Tibial artery (tissue), 4 donors: ENCODE measurements at regions not wholly inside any gene's neighbourhood (a gene's known extent, or its start where the extent isn't known, plus 50 kb on each side); places are given as distances from the start of the nearest gene placed in this dataset.

ENCODE experiments used
- DNase-seq, 2 donors: peaks; one replicate each; pipeline ENCODE4 v3.0.0-alpha.2; 2019
- H3K27ac ChIP-seq, 2 donors: fragments of 200-600 bp; sonication (generic) in 1 of 2; 1 replicate in 1 of 2; 2 replicates in 1 of 2; pipeline ENCODE4 v1.5.1; 2018 to 2019; ENCODE audit warnings: mild to moderate bottlenecking in 1 of 2
- H3K27me3 ChIP-seq, 2 donors: fragments of 200-600 bp; sonication (generic) in 1 of 2; one replicate each; pipeline versions ENCODE4 v1.5.1 to v1.6.0; 2016 to 2019
- H3K36me3 ChIP-seq, 3 donors: fragments of 200-600 bp; sonication (generic) in 2 of 3; one replicate each; pipeline ENCODE4 v1.5.1; 2016 to 2019; ENCODE audit warnings: mild to moderate bottlenecking in 2 of 3
- H3K4me1 ChIP-seq, 4 donors: fragments of 200-600 bp; sonication (generic) in 2 of 4; 1 replicate in 3 of 4; 2 replicates in 1 of 4; pipeline ENCODE4 v1.5.1; 2016 to 2019
- H3K4me3 ChIP-seq, 2 donors: fragments of 200-600 bp; sonication (generic) in 1 of 2; 1 replicate in 1 of 2; 2 replicates in 1 of 2; pipeline ENCODE4 v1.5.1; 2018 to 2019; ENCODE audit warnings: mild to moderate bottlenecking in 2 of 2
- H3K9me3 ChIP-seq, 3 donors: fragments of 200-600 bp; sonication (generic) in 1 of 3; one replicate each; pipeline ENCODE4 v1.5.1; 2016 to 2019
- CTCF ChIP-seq, 2 experiments: fragments of 200-600 bp in 1 of 2; fragments of 450-650 bp in 1 of 2; IDR thresholded peaks; one replicate each; pipeline ENCODE4 v1.5.1; 2017 to 2019; ENCODE audit warnings: antibody characterized with exemption in 2 of 2, mild to moderate bottlenecking in 1 of 2, moderate library complexity in 1 of 2
- intact Hi-C: fragments of 100-400 bp; cut with DNase I; formaldehyde crosslinking; loops from one replicate; pipeline ENCODE4 v1.15.0; 2023; ENCODE audit warnings: low total_unique reads

GRCh38 chr3:18965781-18966180 lies 182.5 kb upstream of the KCNH8 start:
- no peaks in the 10 kb centered on the region for H3K27me3 ChIP-seq
- no peak for TF ChIP-seq CTCF (IDR thresholded peaks at IDR 0.05)
- no peak for DNase-seq
- intact Hi-C loops, result no loop called here
- no peaks in the 10 kb centered on the region for H3K4me1 ChIP-seq
- H3K27ac ChIP-seq, result no peak overlapping the region
- no peaks in the 10 kb centered on the region for H3K9me3 ChIP-seq
- no peak overlapping the region for H3K4me3 ChIP-seq
- H3K36me3 ChIP-seq, result no peaks in the 10 kb centered on the region

- H3K4me3 ChIP-seq, result no peak overlapping the region
- H3K27me3 ChIP-seq, result no peaks in the 10 kb centered on the region
- intact Hi-C loops, result no loop called here
- TF ChIP-seq CTCF (IDR thresholded peaks at IDR 0.05), result no peak
- no peaks in the 10 kb centered on the region for H3K36me3 ChIP-seq
- no peaks in the 10 kb centered on the region for H3K4me1 ChIP-seq
- no peaks in the 10 kb centered on the region for H3K9me3 ChIP-seq
- no peak for DNase-seq
- no peak overlapping the region for H3K27ac ChIP-seq
Measured at GRCh38 chr3:18964640-18965039, 183.7 kb upstream of the KCNH8 start.

GRCh38 chr3:18951333-18951732 lies 197.0 kb upstream of the KCNH8 start:
- Histone ChIP-seq H3K4me1 (no peaks in the 10 kb centered on the region), H3K36me3 (no peaks in the 10 kb centered on the region), H3K9me3 (no peaks in the 10 kb centered on the region), H3K27ac (no peak overlapping the region), H3K4me3 (no peak overlapping the region), H3K27me3 (no peaks in the 10 kb centered on the region)
- intact Hi-C loops, result no loop called here
- no peak for DNase-seq
- no peak for TF ChIP-seq CTCF (IDR thresholded peaks at IDR 0.05)

GRCh38 chr3:18946524-18946923 lies 201.8 kb upstream of the KCNH8 start:
- Histone ChIP-seq H3K9me3 (peaks cover 0 to 7% (median 0%) of the 10 kb centered on the region in 3 donors), H3K4me3 (no peak overlapping the region), H3K27ac (no peak overlapping the region), H3K27me3 (no peaks in the 10 kb centered on the region), H3K36me3 (no peaks in the 10 kb centered on the region), H3K4me1 (no peaks in the 10 kb centered on the region)
- intact Hi-C loops, result no loop called here
- no peak for DNase-seq
- TF ChIP-seq CTCF (IDR thresholded peaks at IDR 0.05), result no peak

- Histone ChIP-seq H3K4me3 (no peak overlapping the region), H3K9me3 (no peaks in the 10 kb centered on the region), H3K27me3 (no peaks in the 10 kb centered on the region), H3K36me3 (no peaks in the 10 kb centered on the region), H3K27ac (no peak overlapping the region), H3K4me1 (no peaks in the 10 kb centered on the region)
- intact Hi-C loops, result no loop called here
- no peak for DNase-seq
- no peak for TF ChIP-seq CTCF (IDR thresholded peaks at IDR 0.05)
Measured at GRCh38 chr3:18937574-18937973, 210.7 kb upstream of the KCNH8 start.

- no peak overlapping the region for H3K4me3 ChIP-seq
- no peaks in the 10 kb centered on the region for H3K27me3 ChIP-seq
- TF ChIP-seq CTCF (IDR thresholded peaks at IDR 0.05), result no peak
- no peaks in the 10 kb centered on the region for H3K36me3 ChIP-seq
- peaks cover 0 to 3% (median 0%) of the 10 kb centered on the region in 3 donors for H3K9me3 ChIP-seq
- DNase-seq, result no peak
- H3K27ac ChIP-seq, result no peak overlapping the region
- H3K4me1 ChIP-seq, result peaks cover 0 to 7% (median 0%) of the 10 kb centered on the region in 4 donors
- intact Hi-C loops, result no loop called here
Measured at GRCh38 chr3:18919158-18919557, 229.2 kb upstream of the KCNH8 start.
